ENCODE measurements at regions not wholly inside any gene's neighbourhood (a gene's known extent, or its start where the extent isn't known, plus 50 kb on each side); places are given as distances from the start of the nearest gene placed in this dataset.

GRCh38 chr5:158288272-158288657 is 429.3 kb upstream of the CLINT1 start:
- TF ChIP-seq EZH2 (IDR thresholded peaks at IDR 0.05; ENCODE audit: borderline replicate concordance, low read length): no peak
- TF ChIP-seq, protein P1, sequence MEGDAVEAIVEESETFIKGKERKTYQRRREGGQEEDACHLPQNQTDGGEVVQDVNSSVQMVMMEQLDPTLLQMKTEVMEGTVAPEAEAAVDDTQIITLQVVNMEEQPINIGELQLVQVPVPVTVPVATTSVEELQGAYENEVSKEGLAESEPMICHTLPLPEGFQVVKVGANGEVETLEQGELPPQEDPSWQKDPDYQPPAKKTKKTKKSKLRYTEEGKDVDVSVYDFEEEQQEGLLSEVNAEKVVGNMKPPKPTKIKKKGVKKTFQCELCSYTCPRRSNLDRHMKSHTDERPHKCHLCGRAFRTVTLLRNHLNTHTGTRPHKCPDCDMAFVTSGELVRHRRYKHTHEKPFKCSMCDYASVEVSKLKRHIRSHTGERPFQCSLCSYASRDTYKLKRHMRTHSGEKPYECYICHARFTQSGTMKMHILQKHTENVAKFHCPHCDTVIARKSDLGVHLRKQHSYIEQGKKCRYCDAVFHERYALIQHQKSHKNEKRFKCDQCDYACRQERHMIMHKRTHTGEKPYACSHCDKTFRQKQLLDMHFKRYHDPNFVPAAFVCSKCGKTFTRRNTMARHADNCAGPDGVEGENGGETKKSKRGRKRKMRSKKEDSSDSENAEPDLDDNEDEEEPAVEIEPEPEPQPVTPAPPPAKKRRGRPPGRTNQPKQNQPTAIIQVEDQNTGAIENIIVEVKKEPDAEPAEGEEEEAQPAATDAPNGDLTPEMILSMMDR (IDR thresholded peaks at IDR 0.05; ENCODE audit: low read length): no peak
- no peak overlapping the region for H3K4me3 ChIP-seq (ENCODE audit: low read depth, low read length, poor library complexity, severe bottlenecking)
- no peaks in the 10 kb centered on the region for H4K20me1 ChIP-seq (ENCODE audit: insufficient read depth, low read length)
- H2AFZ ChIP-seq (ENCODE audit: low read length): no peak overlapping the region
- H3K9ac ChIP-seq (ENCODE audit: low read length): no peak overlapping the region
- no peak overlapping the region for H3K4me2 ChIP-seq (ENCODE audit: low read length)
- no peaks in the 10 kb centered on the region for H3F3A ChIP-seq (ENCODE audit: insufficient read depth, low read length)
- H3K27ac ChIP-seq (ENCODE audit: low read depth, low read length, poor library complexity, severe bottlenecking): no peak overlapping the region
- H3K79me2 ChIP-seq (ENCODE audit: insufficient read depth, low read length): no peaks in the 10 kb centered on the region
- peaks cover 14% of the 10 kb centered on the region for H3K4me1 ChIP-seq (ENCODE audit: insufficient read depth, low read length, severe bottlenecking)
- no peaks in the 10 kb centered on the region for H3K36me3 ChIP-seq (ENCODE audit: insufficient read depth, low read length)
- H3K27me3 ChIP-seq (ENCODE audit: insufficient read depth, low read length): no peaks in the 10 kb centered on the region
- H3K9me3 ChIP-seq (ENCODE audit: low read length): no peaks in the 10 kb centered on the region
- H3K9me2 ChIP-seq (ENCODE audit: low read depth, low read length): no peaks in the 10 kb centered on the region

- no peaks in the 10 kb centered on the region for H3K9me2 ChIP-seq (ENCODE audit: low read depth, low read length)
- H3F3A ChIP-seq (ENCODE audit: insufficient read depth, low read length): no peaks in the 10 kb centered on the region
- H3K9me3 ChIP-seq (ENCODE audit: low read length): no peaks in the 10 kb centered on the region
- H3K36me3 ChIP-seq (ENCODE audit: insufficient read depth, low read length): no peaks in the 10 kb centered on the region
- H3K9ac ChIP-seq (ENCODE audit: low read length): no peak overlapping the region
- H3K4me1 ChIP-seq (ENCODE audit: insufficient read depth, low read length, severe bottlenecking): peaks cover 19% of the 10 kb centered on the region
- no peak overlapping the region for H3K4me3 ChIP-seq (ENCODE audit: low read depth, low read length, poor library complexity, severe bottlenecking)
- H2AFZ ChIP-seq (ENCODE audit: low read length): no peak overlapping the region; the same call in 1 of the 2 replicates
- H4K20me1 ChIP-seq (ENCODE audit: insufficient read depth, low read length): no peaks in the 10 kb centered on the region
- H3K27me3 ChIP-seq (ENCODE audit: insufficient read depth, low read length): no peaks in the 10 kb centered on the region
- H3K4me2 ChIP-seq (ENCODE audit: low read length): no peak overlapping the region
- no peaks in the 10 kb centered on the region for H3K79me2 ChIP-seq (ENCODE audit: insufficient read depth, low read length)
- TF ChIP-seq, protein P1 (IDR thresholded peaks at IDR 0.05; ENCODE audit: low read length): no peak
- no peak for TF ChIP-seq EZH2 (IDR thresholded peaks at IDR 0.05; ENCODE audit: borderline replicate concordance, low read length)
- H3K27ac ChIP-seq (ENCODE audit: low read depth, low read length, poor library complexity, severe bottlenecking): no peak overlapping the region
Observed at GRCh38 chr5:158287643-158288271, 428.8 kb upstream of the CLINT1 start.

- no peak overlapping the region for H3K27ac ChIP-seq (ENCODE audit: low read depth, low read length, poor library complexity, severe bottlenecking)
- peaks cover 23% of the 10 kb centered on the region for H3K4me1 ChIP-seq (ENCODE audit: insufficient read depth, low read length, severe bottlenecking)
- H3K9ac ChIP-seq (ENCODE audit: low read length): no peak overlapping the region
- no peak overlapping the region for H3K4me3 ChIP-seq (ENCODE audit: low read depth, low read length, poor library complexity, severe bottlenecking)
- H3K9me3 ChIP-seq (ENCODE audit: low read length): no peaks in the 10 kb centered on the region
- no peaks in the 10 kb centered on the region for H3K79me2 ChIP-seq (ENCODE audit: insufficient read depth, low read length)
- no peaks in the 10 kb centered on the region for H3K9me2 ChIP-seq (ENCODE audit: low read depth, low read length)
- H2AFZ ChIP-seq (ENCODE audit: low read length): no peak overlapping the region
- no peak overlapping the region for H3K4me2 ChIP-seq (ENCODE audit: low read length)
- H3K36me3 ChIP-seq (ENCODE audit: insufficient read depth, low read length): no peaks in the 10 kb centered on the region
- no peaks in the 10 kb centered on the region for H4K20me1 ChIP-seq (ENCODE audit: insufficient read depth, low read length)
- H3K27me3 ChIP-seq (ENCODE audit: insufficient read depth, low read length): no peaks in the 10 kb centered on the region
- TF ChIP-seq, protein P1 (IDR thresholded peaks at IDR 0.05; ENCODE audit: low read length): no peak
- no peak for TF ChIP-seq EZH2 (IDR thresholded peaks at IDR 0.05; ENCODE audit: borderline replicate concordance, low read length)
- no peaks in the 10 kb centered on the region for H3F3A ChIP-seq (ENCODE audit: insufficient read depth, low read length)
Observed at GRCh38 chr5:158286827-158287226, 427.9 kb upstream of the CLINT1 start.
